ENCODE measurements at regions not wholly inside any gene's neighbourhood (a gene's known extent, or its start where the extent isn't known, plus 50 kb on each side); places are given as distances from the start of the nearest gene placed in this dataset.

DNA sequence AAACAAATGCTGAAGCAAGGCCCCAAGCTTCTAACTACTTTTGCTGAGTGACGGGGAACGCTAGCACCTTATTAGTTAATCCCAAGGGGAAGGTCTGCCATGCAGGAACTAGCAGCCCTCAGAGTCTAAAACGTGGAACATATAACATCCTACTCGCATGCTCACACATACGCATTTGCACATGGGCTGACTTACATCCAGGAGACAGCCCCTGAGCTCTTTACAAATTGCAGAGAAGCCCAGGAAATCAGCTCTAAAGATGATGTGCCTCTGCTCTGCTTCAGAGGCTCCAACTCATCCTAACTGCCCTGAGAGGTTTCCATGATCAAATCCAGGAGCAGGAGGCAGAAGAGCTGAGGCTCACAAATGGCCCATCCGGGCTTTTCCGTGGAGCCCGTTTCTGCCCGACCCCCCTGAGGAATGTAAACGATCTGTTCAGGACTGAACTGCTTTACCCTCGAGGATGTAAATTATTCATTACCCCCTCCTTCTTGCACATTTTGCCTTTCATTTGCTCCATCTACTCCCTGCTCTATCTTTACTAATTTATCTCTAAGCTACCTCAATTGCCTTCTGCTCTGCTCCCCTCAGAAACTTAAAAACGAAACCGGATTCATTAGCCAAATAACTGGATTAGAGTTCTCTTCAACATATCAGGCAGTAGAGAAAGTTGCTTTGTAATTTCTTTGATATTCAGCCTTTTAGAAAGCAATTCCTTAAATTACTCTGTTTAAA lies 141.9 kb upstream of the CCDC54 start:
- H3K36me3 ChIP-seq, result no peaks in the 10 kb centered on the region
- H3K27ac ChIP-seq, result peak overlapping the region; percentile 66 to 87 (median 79)
- no peaks in the 10 kb centered on the region for H3K9me3 ChIP-seq
- WGBS, 2 donors, result 31 to 35% methylated on average over 13 of the region's 13 CpGs
- TF ChIP-seq POLR2A (IDR thresholded peaks at IDR 0.05), result no peak
- no peak for TF ChIP-seq CTCF (IDR thresholded peaks at IDR 0.05)
- no peak for TF ChIP-seq EP300 (IDR thresholded peaks at IDR 0.05)
- peak overlapping the region; percentile 32 to 55 (median 46) for H3K4me3 ChIP-seq
- H3K4me1 ChIP-seq, result peaks cover 0 to 40% (median 4%) of the 10 kb centered on the region in 4 donors
- no peak for DNase-seq (ENCODE audit: low spot score in 2 of 2)
- no peaks in the 10 kb centered on the region for H3K27me3 ChIP-seq

GRCh38 chr3:107235928-107236315 lies 141.3 kb upstream of the CCDC54 start:
- Histone ChIP-seq H3K27me3 (no peaks in the 10 kb centered on the region), H3K4me1 (peaks cover 0 to 40% (median 4%) of the 10 kb centered on the region in 4 donors), H3K36me3 (no peaks in the 10 kb centered on the region), H3K9me3 (no peaks in the 10 kb centered on the region), H3K27ac (peak overlapping the region; percentile 66 to 87 (median 79)), H3K4me3 (peak overlapping the region; percentile 32 to 55 (median 46))
- DNase-seq (ENCODE audit: low spot score in 2 of 2), result peak in 1 of 2 donors; percentile 27
- peak; percentile 85 to 95 (median 92) for TF ChIP-seq CTCF (IDR thresholded peaks at IDR 0.05)
- peak; percentile 11 to 39 for TF ChIP-seq EP300 (IDR thresholded peaks at IDR 0.05)
- no peak for TF ChIP-seq POLR2A (IDR thresholded peaks at IDR 0.05)
- WGBS, 2 donors, result 2% methylated on average over 5 of the region's 5 CpGs

GRCh38 chr3:107236655-107237337 lies 140.4 kb upstream of the CCDC54 start:
- Histone ChIP-seq H3K4me1 (peaks cover 0 to 48% (median 6%) of the 10 kb centered on the region in 4 donors), H3K27me3 (no peaks in the 10 kb centered on the region), H3K36me3 (no peaks in the 10 kb centered on the region), H3K4me3 (no peak overlapping the region), H3K9me3 (no peaks in the 10 kb centered on the region), H3K27ac (peak overlapping the region; percentile 66 to 87 (median 79))
- no peak for DNase-seq (ENCODE audit: low spot score in 2 of 2)
- WGBS, 2 donors, result 85 to 89% methylated on average over 4 of the region's 4 CpGs
- no peak for TF ChIP-seq EP300 (IDR thresholded peaks at IDR 0.05)
- TF ChIP-seq POLR2A (IDR thresholded peaks at IDR 0.05), result no peak
- no peak for TF ChIP-seq CTCF (IDR thresholded peaks at IDR 0.05)

DNA sequence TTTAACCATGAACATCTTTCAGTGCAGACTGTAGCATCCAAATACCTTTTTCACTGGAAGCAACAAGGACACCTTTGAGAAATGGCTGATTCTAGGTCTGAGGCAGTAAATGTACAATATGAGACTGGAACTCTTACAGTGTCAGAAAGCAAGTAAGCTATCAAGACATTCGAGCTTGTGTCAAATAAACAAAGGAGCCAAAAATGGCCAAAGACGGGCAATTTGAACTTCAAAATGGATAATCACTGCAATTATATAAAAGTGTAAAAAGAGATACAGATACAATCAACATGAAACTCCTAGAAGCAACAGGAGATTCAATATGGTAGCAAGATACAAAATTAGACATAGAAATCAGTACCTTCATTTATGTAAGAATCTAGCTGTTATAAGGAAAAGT lies 138.5 kb upstream of the CCDC54 start:
- Histone ChIP-seq H3K4me3 (no peak overlapping the region), H3K27ac (peak overlapping the region in 1 of 4 donors; percentile 14), H3K36me3 (no peaks in the 10 kb centered on the region), H3K4me1 (peaks cover 0 to 68% (median 11%) of the 10 kb centered on the region in 4 donors), H3K27me3 (no peaks in the 10 kb centered on the region), H3K9me3 (no peaks in the 10 kb centered on the region)
- no peak for TF ChIP-seq EP300 (IDR thresholded peaks at IDR 0.05)
- TF ChIP-seq CTCF (IDR thresholded peaks at IDR 0.05), result no peak
- TF ChIP-seq POLR2A (IDR thresholded peaks at IDR 0.05), result no peak
- DNase-seq (ENCODE audit: low spot score in 2 of 2), result no peak
- 91 to 92% methylated on average over 2 of the region's 2 CpGs for WGBS, 2 donors

- no peak for DNase-seq (ENCODE audit: low spot score in 2 of 2)
- peaks cover 0 to 75% (median 11%) of the 10 kb centered on the region in 4 donors for H3K4me1 ChIP-seq
- 86 to 90% methylated on average over 4 of the region's 4 CpGs for WGBS, 2 donors
- H3K27me3 ChIP-seq, result no peaks in the 10 kb centered on the region
- no peaks in the 10 kb centered on the region for H3K36me3 ChIP-seq
- TF ChIP-seq CTCF (IDR thresholded peaks at IDR 0.05) (no peak), POLR2A (IDR thresholded peaks at IDR 0.05) (no peak), EP300 (IDR thresholded peaks at IDR 0.05) (no peak)
- H3K4me3 ChIP-seq, result peak overlapping the region; percentile 71 to 85 (median 76)
- H3K9me3 ChIP-seq, result no peaks in the 10 kb centered on the region
- H3K27ac ChIP-seq, result peak overlapping the region in 2 of 4 donors; percentile 88 to 92
Observed at GRCh38 chr3:107239703-107240102, 137.5 kb upstream of the CCDC54 start.
